Karpas-422 (cell line): ENCODE measurements at regions not wholly inside any gene's neighbourhood (a gene's known extent, or its start where the extent isn't known, plus 50 kb on each side); places are given as distances from the start of the nearest gene placed in this dataset.

Experiments
- DNase-seq: peaks from one replicate; pipeline ENCODE4 v3.0.0-alpha.2; 2015
- H2AFZ ChIP-seq: fragments of 200-600 bp; sonication (generic); 2 replicates; pipeline ENCODE4 v1.6.1; 2014; ENCODE audit warnings: antibody characterized with exemption, low read length, mixed read lengths
- H3K27ac ChIP-seq: fragments of 200-600 bp; sonication (generic); 2 replicates; pipeline ENCODE4 v1.5.1; 2014; ENCODE audit warnings: mild to moderate bottlenecking, low read length, moderate library complexity
- H3K27me3 ChIP-seq: fragments of 200-600 bp; sonication (generic); 2 replicates; pipeline ENCODE4 v1.6.1; 2014; ENCODE audit warnings: low read length, mixed read lengths
- H3K36me3 ChIP-seq: fragments of 200-600 bp; sonication (generic); 2 replicates; pipeline ENCODE4 v1.6.1; 2014; ENCODE audit warnings: low read length, mixed read lengths; ENCODE audit not compliant: insufficient read depth
- H3K4me1 ChIP-seq: fragments of 200-600 bp; sonication (generic); 2 replicates; pipeline ENCODE4 v1.6.1; 2014; ENCODE audit warnings: mild to moderate bottlenecking, low read length, mixed read lengths
- H3K4me2 ChIP-seq: fragments of 200-600 bp; sonication (generic); 2 replicates; pipeline ENCODE4 v1.6.1; 2014; ENCODE audit warnings: low read length, low read depth, mild to moderate bottlenecking; ENCODE audit not compliant: poor library complexity, severe bottlenecking
- H3K4me3 ChIP-seq: fragments of 200-600 bp; sonication (generic); 2 replicates; pipeline ENCODE4 v1.5.1; 2014; ENCODE audit warnings: mild to moderate bottlenecking, antibody characterized with exemption, low read length, mixed read lengths
- H3K79me2 ChIP-seq: fragments of 200-600 bp; sonication (generic); 2 replicates; pipeline ENCODE4 v1.6.1; 2014; ENCODE audit warnings: mild to moderate bottlenecking, low read length, mixed read lengths
- H3K9ac ChIP-seq: fragments of 200-600 bp; sonication (generic); 2 replicates; pipeline ENCODE4 v1.6.0; 2014; ENCODE audit warnings: low read length
- H3K9me2 ChIP-seq: fragments of 200-600 bp; sonication (generic), shearing (Covaris generic); replicated peaks from 2 replicates; pipeline ENCODE4 v1.6.0; 2014; ENCODE audit warnings: mild to moderate bottlenecking, low read length, moderate library complexity; ENCODE audit not compliant: insufficient read depth
- H3K9me3 ChIP-seq: fragments of 300-700, 200-600 bp; sonication (generic); 2 replicates; pipeline ENCODE4 v1.6.1; 2014; ENCODE audit warnings: low read length, mixed read lengths
- H4K20me1 ChIP-seq: fragments of 200-600 bp; sonication (generic); 2 replicates; pipeline ENCODE4 v1.6.1; 2014; ENCODE audit warnings: mild to moderate bottlenecking, antibody characterized with exemption, low read length, low read depth; ENCODE audit not compliant: insufficient read depth

GRCh38 chr20:40749985-40750506, 61.0 kb upstream of the MAFB start:
- Histone ChIP-seq H3K9ac (no peak overlapping the region), H4K20me1 (no peaks in the 10 kb centered on the region; the same call in 1 of the 2 replicates), H3K27ac (no peak overlapping the region), H3K79me2 (no peaks in the 10 kb centered on the region), H3K27me3 (no peaks in the 10 kb centered on the region), H3K9me3 (no peaks in the 10 kb centered on the region), H3K4me3 (no peak overlapping the region), H3K4me2 (no peak overlapping the region), H2AFZ (no peak overlapping the region), H3K36me3 (no peaks in the 10 kb centered on the region), H3K9me2 (no peaks in the 10 kb centered on the region), H3K4me1 (peaks cover 8% of the 10 kb centered on the region)
- DNase-seq, result no peak

GRCh38 chr20:40750541-40751035, 61.6 kb upstream of the MAFB start:
- Histone ChIP-seq H4K20me1 (no peaks in the 10 kb centered on the region; the same call in 1 of the 2 replicates), H3K27ac (no peak overlapping the region), H3K9me3 (no peaks in the 10 kb centered on the region), H2AFZ (no peak overlapping the region), H3K79me2 (no peaks in the 10 kb centered on the region), H3K4me2 (no peak overlapping the region), H3K4me1 (peaks cover 2% of the 10 kb centered on the region), H3K27me3 (no peaks in the 10 kb centered on the region), H3K4me3 (no peak overlapping the region), H3K9me2 (no peaks in the 10 kb centered on the region), H3K36me3 (no peaks in the 10 kb centered on the region), H3K9ac (no peak overlapping the region)
- no peak for DNase-seq

GRCh38 chr20:40753472-40753871, 64.4 kb upstream of the MAFB start:
- Histone ChIP-seq H3K4me1 (no peaks in the 10 kb centered on the region), H3K27me3 (no peaks in the 10 kb centered on the region), H3K9me3 (no peaks in the 10 kb centered on the region), H3K79me2 (no peaks in the 10 kb centered on the region), H4K20me1 (no peaks in the 10 kb centered on the region), H3K9me2 (no peaks in the 10 kb centered on the region), H3K36me3 (no peaks in the 10 kb centered on the region), H3K9ac (no peak overlapping the region), H2AFZ (no peak overlapping the region), H3K4me3 (no peak overlapping the region), H3K27ac (no peak overlapping the region), H3K4me2 (no peak overlapping the region)
- no peak for DNase-seq

GRCh38 chr20:40754339-40754943, 65.4 kb upstream of the MAFB start:
- Histone ChIP-seq H3K79me2 (no peaks in the 10 kb centered on the region), H3K4me2 (no peak overlapping the region), H3K36me3 (no peaks in the 10 kb centered on the region), H3K9ac (no peak overlapping the region), H4K20me1 (no peaks in the 10 kb centered on the region), H2AFZ (no peak overlapping the region), H3K9me2 (no peaks in the 10 kb centered on the region), H3K4me3 (no peak overlapping the region), H3K9me3 (no peaks in the 10 kb centered on the region), H3K4me1 (no peaks in the 10 kb centered on the region), H3K27me3 (no peaks in the 10 kb centered on the region), H3K27ac (no peak overlapping the region)
- DNase-seq, result no peak

GRCh38 chr20:40757087-40757486, 68.1 kb upstream of the MAFB start:
- Histone ChIP-seq H3K36me3 (no peaks in the 10 kb centered on the region), H2AFZ (no peak overlapping the region), H3K9me3 (no peaks in the 10 kb centered on the region), H4K20me1 (no peaks in the 10 kb centered on the region), H3K4me1 (no peaks in the 10 kb centered on the region), H3K79me2 (no peaks in the 10 kb centered on the region), H3K4me2 (no peak overlapping the region), H3K9ac (no peak overlapping the region), H3K4me3 (no peak overlapping the region), H3K27me3 (no peaks in the 10 kb centered on the region), H3K9me2 (no peaks in the 10 kb centered on the region), H3K27ac (no peak overlapping the region)
- no peak for DNase-seq

- Histone ChIP-seq H3K4me3 (no peak overlapping the region), H3K9me3 (no peaks in the 10 kb centered on the region), H3K4me2 (no peak overlapping the region), H2AFZ (no peak overlapping the region), H3K27me3 (no peaks in the 10 kb centered on the region), H4K20me1 (no peaks in the 10 kb centered on the region), H3K79me2 (no peaks in the 10 kb centered on the region), H3K27ac (no peak overlapping the region), H3K9ac (no peak overlapping the region), H3K9me2 (no peaks in the 10 kb centered on the region), H3K36me3 (no peaks in the 10 kb centered on the region), H3K4me1 (no peaks in the 10 kb centered on the region)
- DNase-seq, result no peak
These were observed 69.8 kb upstream of the MAFB start for GRCh38 chr20:40758790-40759189.

GRCh38 chr20:40760399-40760798, 71.4 kb upstream of the MAFB start:
- no peaks in the 10 kb centered on the region for H3K9me2 ChIP-seq
- no peak overlapping the region for H3K4me3 ChIP-seq
- H3K4me2 ChIP-seq, result no peak overlapping the region
- H3K27me3 ChIP-seq, result no peaks in the 10 kb centered on the region
- H3K79me2 ChIP-seq, result no peaks in the 10 kb centered on the region
- no peaks in the 10 kb centered on the region for H3K36me3 ChIP-seq
- H4K20me1 ChIP-seq, result no peaks in the 10 kb centered on the region
- no peak overlapping the region for H3K27ac ChIP-seq
- no peak for DNase-seq
- no peaks in the 10 kb centered on the region for H3K9me3 ChIP-seq
- H2AFZ ChIP-seq, result no peak overlapping the region
- H3K9ac ChIP-seq, result no peak overlapping the region
- H3K4me1 ChIP-seq, result no peaks in the 10 kb centered on the region

- Histone ChIP-seq H2AFZ (no peak overlapping the region), H3K4me1 (no peaks in the 10 kb centered on the region), H3K4me2 (no peak overlapping the region), H4K20me1 (no peaks in the 10 kb centered on the region), H3K9ac (no peak overlapping the region), H3K27me3 (no peaks in the 10 kb centered on the region), H3K27ac (no peak overlapping the region), H3K36me3 (no peaks in the 10 kb centered on the region), H3K79me2 (no peaks in the 10 kb centered on the region), H3K4me3 (no peak overlapping the region), H3K9me3 (no peaks in the 10 kb centered on the region), H3K9me2 (no peaks in the 10 kb centered on the region)
- DNase-seq, result no peak
These were observed 74.7 kb upstream of the MAFB start for GRCh38 chr20:40763646-40764295.
